Nephron (organoid): ENCODE measurements at regions not wholly inside any gene's neighbourhood (a gene's known extent, or its start where the extent isn't known, plus 50 kb on each side); places are given as distances from the start of the nearest gene placed in this dataset.

ENCODE experiments used
- H3K27ac Mint-ChIP-seq, 3 experiments: 2 replicates each; pipeline ENCODE4 v1.8.0; 2020; ENCODE audit warnings: mixed read lengths in 3 of 3, mild to moderate bottlenecking in 2 of 3, moderate library complexity in 1 of 3
- H3K27me3 Mint-ChIP-seq: 2 replicates; pipeline ENCODE4 v1.8.0; 2021; ENCODE audit warnings: low read depth, mild to moderate bottlenecking, moderate library complexity, mixed read lengths
- H3K36me3 Mint-ChIP-seq: 2 replicates; pipeline ENCODE4 v1.8.0; 2020; ENCODE audit warnings: low read depth, mixed read lengths
- H3K4me1 Mint-ChIP-seq: 2 replicates; pipeline ENCODE4 v1.8.0; 2020; ENCODE audit warnings: mixed read lengths
- H3K4me3 Mint-ChIP-seq, 3 experiments: 2 replicates each; pipeline ENCODE4 v1.8.0; 2020; ENCODE audit warnings: mild to moderate bottlenecking in 3 of 3, mixed read lengths in 3 of 3, moderate library complexity in 2 of 3
- H3K9me3 Mint-ChIP-seq: 2 replicates; pipeline ENCODE4 v1.8.0; 2020; ENCODE audit warnings: mixed read lengths
- TF ChIP-seq, protein P1 (sequence below), 3 experiments: fragments of 200-600 bp; sonication (generic); IDR thresholded peaks; one replicate each; pipeline ENCODE4 v1.5.0; 2021; ENCODE audit warnings: antibody characterized with exemption in 3 of 3; ENCODE audit not compliant: unreplicated experiment in 3 of 3

DNA sequence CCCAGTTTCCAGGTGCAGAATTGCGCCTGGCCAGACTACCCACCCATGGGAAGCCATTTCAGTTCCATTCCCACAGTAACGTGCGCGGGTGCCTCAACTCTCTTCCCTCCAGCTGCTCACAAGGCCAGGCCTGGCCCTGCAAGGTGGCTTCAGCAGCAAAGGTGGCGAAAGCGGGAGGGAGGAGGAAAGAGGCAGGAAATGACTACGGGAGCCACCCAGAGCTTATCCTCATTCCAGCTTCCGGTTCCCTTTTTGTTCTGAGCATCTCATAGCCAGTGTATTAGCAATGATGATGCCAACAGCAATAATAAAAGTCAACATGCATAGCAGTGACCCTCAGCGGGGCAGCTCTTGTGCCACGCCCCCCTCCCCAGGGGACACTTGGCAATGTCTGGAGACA, 101.5 kb upstream of the BOD1 start:
- no peak overlapping the region for H3K27ac Mint-ChIP-seq
- H3K36me3 Mint-ChIP-seq: no peaks in the 10 kb centered on the region
- TF ChIP-seq, protein P1, sequence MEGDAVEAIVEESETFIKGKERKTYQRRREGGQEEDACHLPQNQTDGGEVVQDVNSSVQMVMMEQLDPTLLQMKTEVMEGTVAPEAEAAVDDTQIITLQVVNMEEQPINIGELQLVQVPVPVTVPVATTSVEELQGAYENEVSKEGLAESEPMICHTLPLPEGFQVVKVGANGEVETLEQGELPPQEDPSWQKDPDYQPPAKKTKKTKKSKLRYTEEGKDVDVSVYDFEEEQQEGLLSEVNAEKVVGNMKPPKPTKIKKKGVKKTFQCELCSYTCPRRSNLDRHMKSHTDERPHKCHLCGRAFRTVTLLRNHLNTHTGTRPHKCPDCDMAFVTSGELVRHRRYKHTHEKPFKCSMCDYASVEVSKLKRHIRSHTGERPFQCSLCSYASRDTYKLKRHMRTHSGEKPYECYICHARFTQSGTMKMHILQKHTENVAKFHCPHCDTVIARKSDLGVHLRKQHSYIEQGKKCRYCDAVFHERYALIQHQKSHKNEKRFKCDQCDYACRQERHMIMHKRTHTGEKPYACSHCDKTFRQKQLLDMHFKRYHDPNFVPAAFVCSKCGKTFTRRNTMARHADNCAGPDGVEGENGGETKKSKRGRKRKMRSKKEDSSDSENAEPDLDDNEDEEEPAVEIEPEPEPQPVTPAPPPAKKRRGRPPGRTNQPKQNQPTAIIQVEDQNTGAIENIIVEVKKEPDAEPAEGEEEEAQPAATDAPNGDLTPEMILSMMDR (IDR thresholded peaks at IDR 0.05; ENCODE audit: unreplicated experiment in 3 of 3): no peak
- no peaks in the 10 kb centered on the region for H3K9me3 Mint-ChIP-seq
- H3K4me3 Mint-ChIP-seq: no peak overlapping the region
- H3K27me3 Mint-ChIP-seq: peaks cover 14% of the 10 kb centered on the region
- peaks cover 34% of the 10 kb centered on the region for H3K4me1 Mint-ChIP-seq

- no peak overlapping the region for H3K4me3 Mint-ChIP-seq
- TF ChIP-seq, protein P1 (IDR thresholded peaks at IDR 0.05; ENCODE audit: unreplicated experiment in 3 of 3): no peak
- peak overlapping the region in 1 of 3 experiments; percentile 85 for H3K27ac Mint-ChIP-seq
- H3K27me3 Mint-ChIP-seq: peaks cover 14% of the 10 kb centered on the region
- H3K36me3 Mint-ChIP-seq: no peaks in the 10 kb centered on the region
- H3K4me1 Mint-ChIP-seq: peaks cover 34% of the 10 kb centered on the region
- H3K9me3 Mint-ChIP-seq: no peaks in the 10 kb centered on the region
Observed at GRCh38 chr5:173718469-173718868, 102.0 kb upstream of the BOD1 start.

- TF ChIP-seq, protein P1 (IDR thresholded peaks at IDR 0.05; ENCODE audit: unreplicated experiment in 3 of 3): no peak
- Mint-ChIP-seq H3K27ac (peak overlapping the region; percentile 14 to 85 (median 34)), H3K4me3 (no peak overlapping the region), H3K36me3 (no peaks in the 10 kb centered on the region), H3K9me3 (no peaks in the 10 kb centered on the region), H3K27me3 (peaks cover 9% of the 10 kb centered on the region), H3K4me1 (peaks cover 32% of the 10 kb centered on the region)
Observed at GRCh38 chr5:173719731-173720082, 103.3 kb upstream of the BOD1 start.

DNA sequence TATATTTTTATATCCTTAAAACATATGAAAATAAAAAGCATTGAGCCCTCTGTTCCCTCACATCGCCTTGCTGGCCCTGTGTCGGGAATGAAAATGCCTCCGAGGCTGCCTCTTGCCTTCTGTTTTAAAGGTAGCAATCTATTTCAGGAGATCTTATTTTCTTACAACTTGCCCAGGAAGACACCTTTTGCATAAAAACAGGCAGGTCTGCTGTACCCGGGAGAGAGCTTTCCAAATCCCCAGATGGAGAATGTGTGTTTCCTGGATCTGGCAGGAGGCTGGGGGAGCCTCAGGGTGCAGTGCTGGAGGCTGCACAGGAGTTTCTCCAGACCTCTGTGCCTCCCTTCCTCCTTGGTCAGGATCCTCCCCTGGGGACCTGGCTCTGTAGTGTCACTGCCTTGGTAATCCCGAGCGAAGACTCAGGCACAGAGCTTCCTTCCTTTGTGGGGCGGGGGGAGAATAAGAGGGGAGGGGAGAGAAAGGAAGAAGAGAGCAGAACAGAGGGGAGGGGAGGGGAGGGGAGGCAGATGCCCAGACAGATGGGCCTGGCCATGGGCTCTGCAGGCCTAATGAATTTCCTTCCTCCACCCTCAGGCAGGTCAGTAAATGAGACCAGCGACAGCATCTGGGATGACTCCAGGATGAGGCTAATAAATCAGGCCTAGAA, 104.0 kb upstream of the BOD1 start:
- Mint-ChIP-seq H3K27me3 (peaks cover 11% of the 10 kb centered on the region), H3K27ac (peak overlapping the region in 2 of 3 experiments; percentile 34 to 85), H3K4me3 (no peak overlapping the region), H3K9me3 (peaks cover 3% of the 10 kb centered on the region), H3K36me3 (peaks cover 1% of the 10 kb centered on the region), H3K4me1 (peaks cover 29% of the 10 kb centered on the region)
- TF ChIP-seq, protein P1 (IDR thresholded peaks at IDR 0.05; ENCODE audit: unreplicated experiment in 3 of 3): no peak

GRCh38 chr5:173720953-173721600, 104.6 kb upstream of the BOD1 start:
- Mint-ChIP-seq H3K36me3 (peaks cover 4% of the 10 kb centered on the region), H3K4me1 (peaks cover 29% of the 10 kb centered on the region), H3K9me3 (peaks cover 6% of the 10 kb centered on the region), H3K4me3 (no peak overlapping the region), H3K27me3 (peaks cover 14% of the 10 kb centered on the region), H3K27ac (peak overlapping the region; percentile 16 to 85 (median 63))
- TF ChIP-seq, protein P1 (IDR thresholded peaks at IDR 0.05; ENCODE audit: unreplicated experiment in 3 of 3): peak in 1 of 3 experiments; percentile 25
